Fibroblast of lung (primary cell): ENCODE measurements at regions not wholly inside any gene's neighbourhood (a gene's known extent, or its start where the extent isn't known, plus 50 kb on each side); places are given as distances from the start of the nearest gene placed in this dataset.

ENCODE experiments used
- DNase-seq, 2 donors: peaks; one replicate each; pipeline versions ENCODE4 v3.0.0 to v3.0.0-alpha.2; 2010; ENCODE audit warnings: low read depth in 2 of 2
- H2AFZ ChIP-seq: 2 replicates; pipeline ENCODE4 v1.5.1; 2012; ENCODE audit warnings: low read length, control low read depth, inconsistent platforms
- H3K27ac ChIP-seq: 2 replicates; pipeline ENCODE4 v1.5.1; 2011; ENCODE audit warnings: low read length, control low read depth; ENCODE audit not compliant: insufficient read depth
- H3K27me3 ChIP-seq: 2 replicates; pipeline ENCODE4 v1.5.1; 2011; ENCODE audit warnings: mild to moderate bottlenecking, low read length; ENCODE audit not compliant: control insufficient read depth, insufficient read depth
- H3K36me3 ChIP-seq: 2 replicates; pipeline ENCODE4 v1.5.1; 2011; ENCODE audit warnings: low read length; ENCODE audit not compliant: control insufficient read depth, insufficient read depth
- H3K4me1 ChIP-seq: 2 replicates; pipeline ENCODE4 v1.5.1; 2011; ENCODE audit warnings: low read length; ENCODE audit not compliant: control insufficient read depth, insufficient read depth; ENCODE audit errors: extremely low read depth
- H3K4me2 ChIP-seq: 2 replicates; pipeline ENCODE4 v1.5.1; 2011; ENCODE audit warnings: low read length, control low read depth; ENCODE audit not compliant: insufficient read depth; ENCODE audit errors: extremely low read depth
- H3K4me3 ChIP-seq, 4 experiments: fragments of 200-600 bp in 1 of 4; sonication (generic) in 1 of 4; replicated peaks in 1 of 4; 2 replicates each; pipeline ENCODE4 v1.5.1; 2011 to 2016; ENCODE audit warnings: low read length in 4 of 4, low read depth in 3 of 4, mild to moderate bottlenecking in 3 of 4, control low read depth in 2 of 4, inconsistent platforms in 1 of 4, mixed read lengths in 1 of 4; ENCODE audit not compliant: insufficient read depth in 1 of 4; ENCODE audit errors: control extremely low read depth in 1 of 4
- H3K79me2 ChIP-seq: 2 replicates; pipeline ENCODE4 v1.5.1; 2012; ENCODE audit warnings: mild to moderate bottlenecking, low read length, inconsistent platforms; ENCODE audit not compliant: control insufficient read depth, insufficient read depth
- H3K9ac ChIP-seq: 2 replicates; pipeline ENCODE4 v1.5.1; 2011; ENCODE audit warnings: mild to moderate bottlenecking, low read length, control low read depth; ENCODE audit not compliant: insufficient read depth
- H3K9me3 ChIP-seq: 2 replicates; pipeline ENCODE4 v1.5.1; 2012; ENCODE audit warnings: low read depth, low read length; ENCODE audit not compliant: control insufficient read depth, insufficient read depth
- H4K20me1 ChIP-seq: 2 replicates; pipeline ENCODE4 v1.5.1; 2011; ENCODE audit warnings: low read length; ENCODE audit not compliant: control insufficient read depth, insufficient read depth; ENCODE audit errors: extremely low read depth
- EZH2 ChIP-seq: IDR thresholded peaks from 2 replicates; pipeline ENCODE4 v1.5.1; 2012; ENCODE audit warnings: low read length, control low read depth, mild to moderate bottlenecking; ENCODE audit errors: missing control alignments
- TF ChIP-seq, protein P1 (sequence below), 2 donors: IDR thresholded peaks in 1 of 2; conservative IDR thresholded peaks in 1 of 2; 1 replicate in 1 of 2; 2 replicates in 1 of 2; pipeline ENCODE4 v1.5.1; 2011 to 2012; ENCODE audit warnings: low read length in 2 of 2, control low read depth in 1 of 2, inconsistent platforms in 1 of 2, low read depth in 1 of 2, mild to moderate bottlenecking in 1 of 2

DNA sequence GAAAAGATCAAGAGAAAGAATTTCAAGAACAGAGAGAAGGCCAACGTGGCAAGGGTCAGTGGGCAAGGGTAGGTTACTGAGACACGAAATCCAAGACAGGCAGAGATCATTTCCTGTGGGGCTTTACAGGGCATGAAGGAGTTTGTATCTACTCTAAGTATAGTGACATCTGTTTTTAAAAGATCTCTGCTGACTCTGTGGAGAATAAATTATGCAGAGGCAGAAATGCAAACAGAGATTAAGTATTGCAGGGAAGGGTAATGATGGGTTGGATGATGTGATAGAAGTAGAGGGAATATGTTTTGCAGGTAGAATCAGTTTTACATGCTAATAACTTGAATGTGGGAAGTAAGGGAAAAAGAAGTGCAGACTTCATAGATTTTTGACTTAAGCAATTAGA lies 243.5 kb downstream of the FRK start:
- no peaks in the 10 kb centered on the region for H3K4me1 ChIP-seq
- H3K4me3 ChIP-seq, result no peak overlapping the region
- H3K27me3 ChIP-seq, result no peaks in the 10 kb centered on the region
- TF ChIP-seq EZH2, result no peak
- TF ChIP-seq, protein P1, sequence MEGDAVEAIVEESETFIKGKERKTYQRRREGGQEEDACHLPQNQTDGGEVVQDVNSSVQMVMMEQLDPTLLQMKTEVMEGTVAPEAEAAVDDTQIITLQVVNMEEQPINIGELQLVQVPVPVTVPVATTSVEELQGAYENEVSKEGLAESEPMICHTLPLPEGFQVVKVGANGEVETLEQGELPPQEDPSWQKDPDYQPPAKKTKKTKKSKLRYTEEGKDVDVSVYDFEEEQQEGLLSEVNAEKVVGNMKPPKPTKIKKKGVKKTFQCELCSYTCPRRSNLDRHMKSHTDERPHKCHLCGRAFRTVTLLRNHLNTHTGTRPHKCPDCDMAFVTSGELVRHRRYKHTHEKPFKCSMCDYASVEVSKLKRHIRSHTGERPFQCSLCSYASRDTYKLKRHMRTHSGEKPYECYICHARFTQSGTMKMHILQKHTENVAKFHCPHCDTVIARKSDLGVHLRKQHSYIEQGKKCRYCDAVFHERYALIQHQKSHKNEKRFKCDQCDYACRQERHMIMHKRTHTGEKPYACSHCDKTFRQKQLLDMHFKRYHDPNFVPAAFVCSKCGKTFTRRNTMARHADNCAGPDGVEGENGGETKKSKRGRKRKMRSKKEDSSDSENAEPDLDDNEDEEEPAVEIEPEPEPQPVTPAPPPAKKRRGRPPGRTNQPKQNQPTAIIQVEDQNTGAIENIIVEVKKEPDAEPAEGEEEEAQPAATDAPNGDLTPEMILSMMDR (conservative IDR thresholded peaks at IDR 0.05 in 1 of 2, IDR thresholded peaks at IDR 0.05 in 1 of 2; ENCODE audit: low read depth in 1 of 2, low read length in 2 of 2), result no peak
- no peak overlapping the region for H3K27ac ChIP-seq
- DNase-seq, result no peak
- no peaks in the 10 kb centered on the region for H4K20me1 ChIP-seq
- H3K4me2 ChIP-seq, result no peak overlapping the region
- no peak overlapping the region for H3K9ac ChIP-seq
- H3K9me3 ChIP-seq, result no peaks in the 10 kb centered on the region
- H3K79me2 ChIP-seq, result no peaks in the 10 kb centered on the region
- no peaks in the 10 kb centered on the region for H3K36me3 ChIP-seq
- H2AFZ ChIP-seq, result no peak overlapping the region

DNA sequence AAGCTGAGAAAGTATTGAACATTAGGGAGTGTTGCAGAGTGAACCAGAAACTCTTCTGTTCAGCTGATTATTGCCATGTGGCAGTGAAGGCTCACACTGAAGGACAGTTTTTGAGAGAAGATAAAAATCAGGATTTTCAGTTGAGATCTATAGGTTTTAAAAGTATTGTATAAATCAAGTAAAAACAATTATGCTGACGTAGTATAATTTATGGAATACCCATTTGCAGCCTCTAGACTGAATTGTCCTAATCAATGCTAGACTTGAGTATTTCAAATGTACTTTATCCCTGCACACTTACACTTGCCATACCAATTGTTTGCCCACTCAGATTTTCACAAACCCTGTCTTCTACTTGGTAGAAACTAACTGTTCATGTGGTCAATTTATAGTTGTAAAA lies 245.8 kb downstream of the FRK start:
- no peaks in the 10 kb centered on the region for H4K20me1 ChIP-seq
- H2AFZ ChIP-seq, result no peak overlapping the region
- H3K36me3 ChIP-seq, result no peaks in the 10 kb centered on the region
- H3K79me2 ChIP-seq, result no peaks in the 10 kb centered on the region
- TF ChIP-seq EZH2, result no peak
- no peak overlapping the region for H3K9ac ChIP-seq
- H3K4me2 ChIP-seq, result no peak overlapping the region
- no peaks in the 10 kb centered on the region for H3K4me1 ChIP-seq
- no peaks in the 10 kb centered on the region for H3K27me3 ChIP-seq
- no peak for DNase-seq
- H3K9me3 ChIP-seq, result no peaks in the 10 kb centered on the region
- no peak overlapping the region for H3K4me3 ChIP-seq
- no peak overlapping the region for H3K27ac ChIP-seq

DNA sequence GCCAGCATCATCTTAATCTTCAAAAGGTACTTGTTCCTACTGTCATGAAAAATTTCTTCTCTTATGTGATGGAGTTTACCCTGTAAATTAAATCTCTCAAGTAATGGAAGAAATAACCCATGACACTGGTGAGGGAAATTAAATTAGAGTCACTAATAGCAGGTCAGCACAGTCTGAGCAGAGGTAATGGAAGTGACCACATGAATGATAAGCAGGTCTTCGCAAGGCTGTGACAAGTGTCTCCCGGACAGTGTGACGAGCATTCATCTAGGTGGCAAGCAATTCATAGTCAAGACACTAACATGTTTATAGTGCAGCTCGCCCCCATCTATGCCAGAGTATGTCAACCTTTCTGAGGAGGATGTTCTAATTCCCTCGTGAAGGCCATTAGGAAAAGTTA lies 249.2 kb downstream of the FRK start:
- TF ChIP-seq EZH2, result no peak
- H4K20me1 ChIP-seq, result no peaks in the 10 kb centered on the region
- H3K4me3 ChIP-seq, result no peak overlapping the region
- no peak overlapping the region for H2AFZ ChIP-seq
- H3K36me3 ChIP-seq, result no peaks in the 10 kb centered on the region
- no peak for DNase-seq
- H3K27ac ChIP-seq, result no peak overlapping the region
- no peak overlapping the region for H3K4me2 ChIP-seq
- no peaks in the 10 kb centered on the region for H3K4me1 ChIP-seq
- H3K79me2 ChIP-seq, result no peaks in the 10 kb centered on the region
- no peak overlapping the region for H3K9ac ChIP-seq
- no peaks in the 10 kb centered on the region for H3K27me3 ChIP-seq
- no peaks in the 10 kb centered on the region for H3K9me3 ChIP-seq

DNA sequence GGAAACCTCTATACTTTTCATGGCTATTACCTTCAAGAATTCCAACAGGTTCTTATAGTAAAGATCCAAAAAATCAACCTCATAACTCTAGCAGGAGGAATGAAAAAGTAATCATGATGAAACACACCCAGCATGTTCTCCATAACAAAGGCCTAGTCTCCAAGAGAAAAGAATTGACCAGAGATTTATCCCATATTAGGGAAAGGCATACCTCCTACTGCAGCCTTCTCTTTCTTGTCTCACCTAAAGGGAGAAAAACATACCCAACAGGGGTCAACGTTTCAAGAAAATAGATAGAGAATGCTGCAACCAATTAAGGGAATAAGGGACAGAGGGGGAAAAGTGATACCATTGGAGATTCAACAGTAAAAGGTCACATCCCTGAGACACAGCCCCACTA lies 262.5 kb downstream of the FRK start:
- TF ChIP-seq, protein P1 (conservative IDR thresholded peaks at IDR 0.05 in 1 of 2, IDR thresholded peaks at IDR 0.05 in 1 of 2; ENCODE audit: low read depth in 1 of 2, low read length in 2 of 2), result no peak
- TF ChIP-seq EZH2, result no peak
- no peak overlapping the region for H3K9ac ChIP-seq
- DNase-seq, result no peak
- H3K27me3 ChIP-seq, result no peaks in the 10 kb centered on the region
- no peaks in the 10 kb centered on the region for H3K9me3 ChIP-seq
- H3K79me2 ChIP-seq, result no peaks in the 10 kb centered on the region
- no peak overlapping the region for H3K4me3 ChIP-seq
- no peaks in the 10 kb centered on the region for H3K4me1 ChIP-seq
- H3K27ac ChIP-seq, result no peak overlapping the region
- H3K4me2 ChIP-seq, result no peak overlapping the region
- no peaks in the 10 kb centered on the region for H4K20me1 ChIP-seq
- no peaks in the 10 kb centered on the region for H3K36me3 ChIP-seq
- no peak overlapping the region for H2AFZ ChIP-seq
